GM23338 (cell line): ENCODE measurements at regions not wholly inside any gene's neighbourhood (a gene's known extent, or its start where the extent isn't known, plus 50 kb on each side); places are given as distances from the start of the nearest gene placed in this dataset.

Experiments used
- EZH2phosphoT487 ChIP-seq: fragments of 200-600 bp; sonication (generic); IDR thresholded peaks from one replicate; pipeline ENCODE4 v1.8.1; 2018; ENCODE audit warnings: antibody characterized with exemption; ENCODE audit not compliant: unreplicated experiment
- NANOG ChIP-seq: IDR thresholded peaks from 2 replicates; pipeline ENCODE4 v1.6.1; 2016; ENCODE audit warnings: antibody characterized with exemption, borderline replicate concordance
- POLR2AphosphoS5 ChIP-seq: IDR thresholded peaks from 2 replicates; pipeline ENCODE4 v1.6.1; 2016; ENCODE audit warnings: antibody characterized with exemption, low read depth
- ZNF331 ChIP-seq: fragments of 250-450 bp; sonication (Bioruptor Pico); IDR thresholded peaks from 2 replicates; pipeline ENCODE4 v1.5.0; 2020; ENCODE audit warnings: low read depth, mild to moderate bottlenecking, moderate library complexity
- TF ChIP-seq, protein P1 (sequence below): fragments of 250-450 bp; sonication (Bioruptor Pico); IDR thresholded peaks from 2 replicates; pipeline ENCODE4 v1.5.0; 2020; ENCODE audit warnings: mild to moderate bottlenecking, moderate library complexity
- TF ChIP-seq, protein P2 (sequence below): IDR thresholded peaks from 2 replicates; pipeline ENCODE4 v1.6.1; 2016; ENCODE audit warnings: antibody characterized with exemption
- TF ChIP-seq, protein P3 (sequence below): IDR thresholded peaks from one replicate; pipeline ENCODE4 v1.6.1; 2018; ENCODE audit warnings: antibody characterized with exemption; ENCODE audit not compliant: unreplicated experiment

DNA sequence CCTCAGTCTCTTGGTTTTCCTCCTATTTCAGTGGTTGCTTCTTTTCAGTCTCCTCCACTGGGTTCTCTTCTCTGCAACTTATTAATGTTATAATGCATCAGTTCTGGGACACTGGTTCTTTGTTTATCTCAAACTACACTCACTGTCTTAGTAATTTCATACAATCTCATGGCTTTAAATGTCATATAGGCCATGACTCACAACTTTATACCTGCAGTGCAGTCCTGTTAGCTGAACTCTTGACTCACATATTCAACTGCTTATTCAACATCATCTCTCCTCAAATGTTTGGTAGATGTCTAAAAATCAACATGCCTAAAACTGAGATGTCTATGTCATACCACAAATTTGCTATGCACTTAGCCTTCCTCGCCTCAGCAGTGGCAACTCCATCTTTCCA, 101.2 kb upstream of the PALS2 start (continued):
- TF ChIP-seq, protein P1, sequence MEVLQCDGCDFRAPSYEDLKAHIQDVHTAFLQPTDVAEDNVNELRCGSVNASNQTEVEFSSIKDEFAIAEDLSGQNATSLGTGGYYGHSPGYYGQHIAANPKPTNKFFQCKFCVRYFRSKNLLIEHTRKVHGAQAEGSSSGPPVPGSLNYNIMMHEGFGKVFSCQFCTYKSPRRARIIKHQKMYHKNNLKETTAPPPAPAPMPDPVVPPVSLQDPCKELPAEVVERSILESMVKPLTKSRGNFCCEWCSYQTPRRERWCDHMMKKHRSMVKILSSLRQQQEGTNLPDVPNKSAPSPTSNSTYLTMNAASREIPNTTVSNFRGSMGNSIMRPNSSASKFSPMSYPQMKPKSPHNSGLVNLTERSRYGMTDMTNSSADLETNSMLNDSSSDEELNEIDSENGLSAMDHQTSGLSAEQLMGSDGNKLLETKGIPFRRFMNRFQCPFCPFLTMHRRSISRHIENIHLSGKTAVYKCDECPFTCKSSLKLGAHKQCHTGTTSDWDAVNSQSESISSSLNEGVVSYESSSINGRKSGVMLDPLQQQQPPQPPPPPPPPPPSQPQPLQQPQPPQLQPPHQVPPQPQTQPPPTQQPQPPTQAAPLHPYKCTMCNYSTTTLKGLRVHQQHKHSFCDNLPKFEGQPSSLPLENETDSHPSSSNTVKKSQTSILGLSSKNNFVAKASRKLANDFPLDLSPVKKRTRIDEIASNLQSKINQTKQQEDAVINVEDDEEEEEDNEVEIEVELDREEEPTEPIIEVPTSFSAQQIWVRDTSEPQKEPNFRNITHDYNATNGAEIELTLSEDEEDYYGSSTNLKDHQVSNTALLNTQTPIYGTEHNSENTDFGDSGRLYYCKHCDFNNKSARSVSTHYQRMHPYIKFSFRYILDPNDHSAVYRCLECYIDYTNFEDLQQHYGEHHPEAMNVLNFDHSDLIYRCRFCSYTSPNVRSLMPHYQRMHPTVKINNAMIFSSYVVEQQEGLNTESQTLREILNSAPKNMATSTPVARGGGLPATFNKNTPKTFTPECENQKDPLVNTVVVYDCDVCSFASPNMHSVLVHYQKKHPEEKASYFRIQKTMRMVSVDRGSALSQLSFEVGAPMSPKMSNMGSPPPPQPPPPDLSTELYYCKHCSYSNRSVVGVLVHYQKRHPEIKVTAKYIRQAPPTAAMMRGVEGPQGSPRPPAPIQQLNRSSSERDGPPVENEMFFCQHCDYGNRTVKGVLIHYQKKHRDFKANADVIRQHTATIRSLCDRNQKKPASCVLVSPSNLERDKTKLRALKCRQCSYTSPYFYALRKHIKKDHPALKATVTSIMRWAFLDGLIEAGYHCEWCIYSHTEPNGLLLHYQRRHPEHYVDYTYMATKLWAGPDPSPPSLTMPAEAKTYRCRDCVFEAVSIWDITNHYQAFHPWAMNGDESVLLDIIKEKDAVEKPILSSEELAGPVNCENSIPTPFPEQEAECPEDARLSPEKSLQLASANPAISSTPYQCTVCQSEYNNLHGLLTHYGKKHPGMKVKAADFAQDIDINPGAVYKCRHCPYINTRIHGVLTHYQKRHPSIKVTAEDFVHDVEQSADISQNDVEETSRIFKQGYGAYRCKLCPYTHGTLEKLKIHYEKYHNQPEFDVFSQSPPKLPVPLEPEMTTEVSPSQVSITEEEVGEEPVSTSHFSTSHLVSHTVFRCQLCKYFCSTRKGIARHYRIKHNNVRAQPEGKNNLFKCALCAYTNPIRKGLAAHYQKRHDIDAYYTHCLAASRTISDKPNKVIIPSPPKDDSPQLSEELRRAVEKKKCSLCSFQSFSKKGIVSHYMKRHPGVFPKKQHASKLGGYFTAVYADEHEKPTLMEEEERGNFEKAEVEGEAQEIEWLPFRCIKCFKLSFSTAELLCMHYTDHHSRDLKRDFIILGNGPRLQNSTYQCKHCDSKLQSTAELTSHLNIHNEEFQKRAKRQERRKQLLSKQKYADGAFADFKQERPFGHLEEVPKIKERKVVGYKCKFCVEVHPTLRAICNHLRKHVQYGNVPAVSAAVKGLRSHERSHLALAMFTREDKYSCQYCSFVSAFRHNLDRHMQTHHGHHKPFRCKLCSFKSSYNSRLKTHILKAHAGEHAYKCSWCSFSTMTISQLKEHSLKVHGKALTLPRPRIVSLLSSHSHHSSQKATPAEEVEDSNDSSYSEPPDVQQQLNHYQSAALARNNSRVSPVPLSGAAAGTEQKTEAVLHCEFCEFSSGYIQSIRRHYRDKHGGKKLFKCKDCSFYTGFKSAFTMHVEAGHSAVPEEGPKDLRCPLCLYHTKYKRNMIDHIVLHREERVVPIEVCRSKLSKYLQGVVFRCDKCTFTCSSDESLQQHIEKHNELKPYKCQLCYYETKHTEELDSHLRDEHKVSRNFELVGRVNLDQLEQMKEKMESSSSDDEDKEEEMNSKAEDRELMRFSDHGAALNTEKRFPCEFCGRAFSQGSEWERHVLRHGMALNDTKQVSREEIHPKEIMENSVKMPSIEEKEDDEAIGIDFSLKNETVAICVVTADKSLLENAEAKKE (CRISPR knock-in tag) = no peak
- no peak for TF ChIP-seq NANOG
- no peak for TF ChIP-seq ZNF331 (CRISPR knock-in tag)
- TF ChIP-seq EZH2phosphoT487 = no peak
- TF ChIP-seq, protein P2, sequence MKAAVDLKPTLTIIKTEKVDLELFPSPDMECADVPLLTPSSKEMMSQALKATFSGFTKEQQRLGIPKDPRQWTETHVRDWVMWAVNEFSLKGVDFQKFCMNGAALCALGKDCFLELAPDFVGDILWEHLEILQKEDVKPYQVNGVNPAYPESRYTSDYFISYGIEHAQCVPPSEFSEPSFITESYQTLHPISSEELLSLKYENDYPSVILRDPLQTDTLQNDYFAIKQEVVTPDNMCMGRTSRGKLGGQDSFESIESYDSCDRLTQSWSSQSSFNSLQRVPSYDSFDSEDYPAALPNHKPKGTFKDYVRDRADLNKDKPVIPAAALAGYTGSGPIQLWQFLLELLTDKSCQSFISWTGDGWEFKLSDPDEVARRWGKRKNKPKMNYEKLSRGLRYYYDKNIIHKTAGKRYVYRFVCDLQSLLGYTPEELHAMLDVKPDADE = no peak
- TF ChIP-seq, protein P3, sequence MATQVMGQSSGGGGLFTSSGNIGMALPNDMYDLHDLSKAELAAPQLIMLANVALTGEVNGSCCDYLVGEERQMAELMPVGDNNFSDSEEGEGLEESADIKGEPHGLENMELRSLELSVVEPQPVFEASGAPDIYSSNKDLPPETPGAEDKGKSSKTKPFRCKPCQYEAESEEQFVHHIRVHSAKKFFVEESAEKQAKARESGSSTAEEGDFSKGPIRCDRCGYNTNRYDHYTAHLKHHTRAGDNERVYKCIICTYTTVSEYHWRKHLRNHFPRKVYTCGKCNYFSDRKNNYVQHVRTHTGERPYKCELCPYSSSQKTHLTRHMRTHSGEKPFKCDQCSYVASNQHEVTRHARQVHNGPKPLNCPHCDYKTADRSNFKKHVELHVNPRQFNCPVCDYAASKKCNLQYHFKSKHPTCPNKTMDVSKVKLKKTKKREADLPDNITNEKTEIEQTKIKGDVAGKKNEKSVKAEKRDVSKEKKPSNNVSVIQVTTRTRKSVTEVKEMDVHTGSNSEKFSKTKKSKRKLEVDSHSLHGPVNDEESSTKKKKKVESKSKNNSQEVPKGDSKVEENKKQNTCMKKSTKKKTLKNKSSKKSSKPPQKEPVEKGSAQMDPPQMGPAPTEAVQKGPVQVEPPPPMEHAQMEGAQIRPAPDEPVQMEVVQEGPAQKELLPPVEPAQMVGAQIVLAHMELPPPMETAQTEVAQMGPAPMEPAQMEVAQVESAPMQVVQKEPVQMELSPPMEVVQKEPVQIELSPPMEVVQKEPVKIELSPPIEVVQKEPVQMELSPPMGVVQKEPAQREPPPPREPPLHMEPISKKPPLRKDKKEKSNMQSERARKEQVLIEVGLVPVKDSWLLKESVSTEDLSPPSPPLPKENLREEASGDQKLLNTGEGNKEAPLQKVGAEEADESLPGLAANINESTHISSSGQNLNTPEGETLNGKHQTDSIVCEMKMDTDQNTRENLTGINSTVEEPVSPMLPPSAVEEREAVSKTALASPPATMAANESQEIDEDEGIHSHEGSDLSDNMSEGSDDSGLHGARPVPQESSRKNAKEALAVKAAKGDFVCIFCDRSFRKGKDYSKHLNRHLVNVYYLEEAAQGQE = no peak
- TF ChIP-seq POLR2AphosphoS5 = no peak
